Suprapubic skin (tissue), 4 donors: ENCODE measurements at regions not wholly inside any gene's neighbourhood (a gene's known extent, or its start where the extent isn't known, plus 50 kb on each side); places are given as distances from the start of the nearest gene placed in this dataset.
"Not testable (repeated sequence)": the region's sequence is repeated elsewhere in the genome, so short reads cannot be mapped to it uniquely, and the experiment has no call there.

Experiments used
- EP300 ChIP-seq: sonication (generic); formaldehyde crosslinking; IDR thresholded peaks from one replicate; pipeline ENCODE4 v1.6.1; 2017; ENCODE audit warnings: antibody characterized with exemption
- POLR2A ChIP-seq, 2 donors: fragments of 450-650 bp; IDR thresholded peaks; one replicate each; pipeline ENCODE4 v1.6.1; 2017; ENCODE audit warnings: antibody characterized with exemption in 2 of 2, mild to moderate bottlenecking in 2 of 2, moderate library complexity in 2 of 2
- POLR2AphosphoS5 ChIP-seq, 3 donors: sonication (generic); formaldehyde crosslinking; IDR thresholded peaks; one replicate each; pipeline ENCODE4 v1.6.1; 2017; ENCODE audit warnings: antibody characterized with exemption in 3 of 3
- TF ChIP-seq, protein P1 (sequence below), 2 donors: fragments of 200-600 bp in 1 of 2; fragments of 450-650 bp in 1 of 2; sonication (generic) in 1 of 2; IDR thresholded peaks; one replicate each; pipeline ENCODE4 v1.5.1; 2016 to 2019; ENCODE audit warnings: antibody characterized with exemption in 2 of 2, mild to moderate bottlenecking in 1 of 2, moderate library complexity in 1 of 2

DNA sequence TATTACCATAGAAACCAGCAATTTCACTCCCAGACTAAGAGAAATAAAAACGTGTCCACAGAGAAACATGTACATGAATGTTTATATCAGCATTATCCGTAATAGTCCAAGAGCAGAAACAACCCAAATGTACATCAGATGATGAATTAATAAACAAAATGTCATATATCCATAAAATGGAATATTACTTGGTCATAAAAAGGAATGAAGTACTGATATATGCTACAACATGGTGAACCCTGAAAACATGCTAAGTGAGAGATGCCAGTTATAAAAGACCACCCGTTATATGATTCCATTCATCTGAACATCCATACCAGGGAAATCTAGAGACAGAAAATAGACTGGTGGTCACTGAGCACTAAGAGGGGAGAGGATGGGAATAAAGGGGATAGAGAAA lies 61.4 kb upstream of the SRRM3 start:
- TF ChIP-seq, protein P1, sequence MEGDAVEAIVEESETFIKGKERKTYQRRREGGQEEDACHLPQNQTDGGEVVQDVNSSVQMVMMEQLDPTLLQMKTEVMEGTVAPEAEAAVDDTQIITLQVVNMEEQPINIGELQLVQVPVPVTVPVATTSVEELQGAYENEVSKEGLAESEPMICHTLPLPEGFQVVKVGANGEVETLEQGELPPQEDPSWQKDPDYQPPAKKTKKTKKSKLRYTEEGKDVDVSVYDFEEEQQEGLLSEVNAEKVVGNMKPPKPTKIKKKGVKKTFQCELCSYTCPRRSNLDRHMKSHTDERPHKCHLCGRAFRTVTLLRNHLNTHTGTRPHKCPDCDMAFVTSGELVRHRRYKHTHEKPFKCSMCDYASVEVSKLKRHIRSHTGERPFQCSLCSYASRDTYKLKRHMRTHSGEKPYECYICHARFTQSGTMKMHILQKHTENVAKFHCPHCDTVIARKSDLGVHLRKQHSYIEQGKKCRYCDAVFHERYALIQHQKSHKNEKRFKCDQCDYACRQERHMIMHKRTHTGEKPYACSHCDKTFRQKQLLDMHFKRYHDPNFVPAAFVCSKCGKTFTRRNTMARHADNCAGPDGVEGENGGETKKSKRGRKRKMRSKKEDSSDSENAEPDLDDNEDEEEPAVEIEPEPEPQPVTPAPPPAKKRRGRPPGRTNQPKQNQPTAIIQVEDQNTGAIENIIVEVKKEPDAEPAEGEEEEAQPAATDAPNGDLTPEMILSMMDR (IDR thresholded peaks at IDR 0.05), result not testable (repeated sequence)
- TF ChIP-seq POLR2AphosphoS5 (IDR thresholded peaks at IDR 0.05); POLR2A (IDR thresholded peaks at IDR 0.05); EP300: not testable (repeated sequence)
